MCF 10A (cell line): ENCODE measurements at regions not wholly inside any gene's neighbourhood (a gene's known extent, or its start where the extent isn't known, plus 50 kb on each side); places are given as distances from the start of the nearest gene placed in this dataset.

Experiments used
- BruUV-seq: library from RNA; stranded (reverse); fragments of 400-500 nt; replicated peaks from 2 replicates; lab custom pipeline; 2021; lab: Mats Ljungman, UMichigan
- CTCF ChIA-PET: fragments of 300-600 bp; sonication (Branson Sonifier 250); formaldehyde crosslinking; extraction: SDS; loops from one replicate; lab custom pipeline; 2021; ENCODE audit warnings: antibody characterized with exemption, inconsistent platforms; lab: Yijun Ruan, JAX
- POLR2A ChIA-PET: fragments of 300-600, 350-650 bp; sonication (Branson Sonifier 250); formaldehyde crosslinking; extraction: SDS; loops from one replicate; lab custom pipeline; 2020; ENCODE audit warnings: antibody characterized with exemption, inconsistent platforms; lab: Yijun Ruan, JAX
- DNase-seq: peaks from one replicate; pipeline ENCODE4 v3.0.0-alpha.2; 2018; ENCODE audit not compliant: unreplicated experiment
- H3K27ac Mint-ChIP-seq: one replicate; pipeline ENCODE4 v1.8.0; 2022; ENCODE audit warnings: mild to moderate bottlenecking, low read depth, mixed read lengths; ENCODE audit not compliant: unreplicated experiment
- H3K27me3 Mint-ChIP-seq: one replicate; pipeline ENCODE4 v1.8.0; 2022; ENCODE audit warnings: mixed read lengths; ENCODE audit not compliant: insufficient read depth, unreplicated experiment
- H3K36me3 Mint-ChIP-seq: one replicate; pipeline ENCODE4 v1.8.0; 2022; ENCODE audit warnings: mild to moderate bottlenecking, moderate library complexity, mixed read lengths; ENCODE audit not compliant: insufficient read depth, unreplicated experiment
- H3K4me1 Mint-ChIP-seq: one replicate; pipeline ENCODE4 v1.8.0; 2022; ENCODE audit warnings: mixed read lengths; ENCODE audit not compliant: insufficient read depth, unreplicated experiment
- H3K4me3 Mint-ChIP-seq: one replicate; pipeline ENCODE4 v1.8.0; 2022; ENCODE audit warnings: mild to moderate bottlenecking, moderate library complexity, mixed read lengths; ENCODE audit not compliant: unreplicated experiment
- H3K9me3 Mint-ChIP-seq: one replicate; pipeline ENCODE4 v1.8.0; 2022; ENCODE audit warnings: mixed read lengths; ENCODE audit not compliant: unreplicated experiment
- intact Hi-C: fragments of 100-400 bp; cut with micrococcal nuclease; formaldehyde crosslinking; loops from 2 replicates; pipeline ENCODE4 v1.14.1; 2022
- TF ChIP-seq, protein P1 (sequence below): fragments of 200-600 bp; IDR thresholded peaks from one replicate; pipeline ENCODE4 v1.8.0; 2022; ENCODE audit warnings: antibody characterized with exemption, mild to moderate bottlenecking; ENCODE audit not compliant: unreplicated experiment

DNA sequence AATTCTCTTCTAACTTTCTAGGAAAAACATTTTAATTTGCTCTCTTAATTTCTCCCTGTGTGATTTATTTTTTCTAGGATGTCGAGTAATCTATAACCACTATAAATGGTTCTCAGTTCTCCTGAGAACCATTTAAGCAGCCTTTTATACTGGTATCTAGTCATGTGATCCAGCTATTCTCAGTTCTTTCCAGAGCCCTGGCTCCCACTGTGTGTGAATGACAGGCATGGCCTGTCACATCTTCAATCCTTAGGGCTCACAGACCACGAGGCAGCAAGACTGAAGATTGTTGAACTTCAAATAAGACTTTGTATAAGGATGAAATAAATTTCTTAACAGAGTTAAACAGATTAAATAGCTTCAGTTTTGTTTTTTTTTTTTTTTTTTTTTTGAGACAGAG, 219.4 kb downstream of the HNMT start:
- no peak for DNase-seq
- Mint-ChIP-seq H3K4me3 (no peak overlapping the region), H3K4me1 (no peaks in the 10 kb centered on the region), H3K9me3 (no peaks in the 10 kb centered on the region), H3K36me3 (no peaks in the 10 kb centered on the region), H3K27me3 (no peaks in the 10 kb centered on the region), H3K27ac (no peak overlapping the region)
- BruUV-seq: no TSS peak
- TF ChIP-seq, protein P1, sequence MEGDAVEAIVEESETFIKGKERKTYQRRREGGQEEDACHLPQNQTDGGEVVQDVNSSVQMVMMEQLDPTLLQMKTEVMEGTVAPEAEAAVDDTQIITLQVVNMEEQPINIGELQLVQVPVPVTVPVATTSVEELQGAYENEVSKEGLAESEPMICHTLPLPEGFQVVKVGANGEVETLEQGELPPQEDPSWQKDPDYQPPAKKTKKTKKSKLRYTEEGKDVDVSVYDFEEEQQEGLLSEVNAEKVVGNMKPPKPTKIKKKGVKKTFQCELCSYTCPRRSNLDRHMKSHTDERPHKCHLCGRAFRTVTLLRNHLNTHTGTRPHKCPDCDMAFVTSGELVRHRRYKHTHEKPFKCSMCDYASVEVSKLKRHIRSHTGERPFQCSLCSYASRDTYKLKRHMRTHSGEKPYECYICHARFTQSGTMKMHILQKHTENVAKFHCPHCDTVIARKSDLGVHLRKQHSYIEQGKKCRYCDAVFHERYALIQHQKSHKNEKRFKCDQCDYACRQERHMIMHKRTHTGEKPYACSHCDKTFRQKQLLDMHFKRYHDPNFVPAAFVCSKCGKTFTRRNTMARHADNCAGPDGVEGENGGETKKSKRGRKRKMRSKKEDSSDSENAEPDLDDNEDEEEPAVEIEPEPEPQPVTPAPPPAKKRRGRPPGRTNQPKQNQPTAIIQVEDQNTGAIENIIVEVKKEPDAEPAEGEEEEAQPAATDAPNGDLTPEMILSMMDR: no peak
- POLR2A ChIA-PET: no interaction called here
- CTCF ChIA-PET: interaction anchor here (1.3 kb wide), 2 partner anchors 9 to 190 kb away, joined by 3 read pairs; no protein-coding TSS in a partner anchor
- intact Hi-C loops: no loop called here

- DNase-seq: no peak
- no peaks in the 10 kb centered on the region for H3K27me3 Mint-ChIP-seq
- H3K4me3 Mint-ChIP-seq: no peak overlapping the region
- no TSS peak for BruUV-seq
- ChIA-PET POLR2A (no interaction called here), CTCF (no interaction called here)
- H3K9me3 Mint-ChIP-seq: no peaks in the 10 kb centered on the region
- no peaks in the 10 kb centered on the region for H3K4me1 Mint-ChIP-seq
- intact Hi-C loops: no loop called here
- H3K27ac Mint-ChIP-seq: no peak overlapping the region
- TF ChIP-seq, protein P1: no peak
- no peaks in the 10 kb centered on the region for H3K36me3 Mint-ChIP-seq
Measured at GRCh38 chr2:138184428-138184827, 220.2 kb downstream of the HNMT start.

DNA sequence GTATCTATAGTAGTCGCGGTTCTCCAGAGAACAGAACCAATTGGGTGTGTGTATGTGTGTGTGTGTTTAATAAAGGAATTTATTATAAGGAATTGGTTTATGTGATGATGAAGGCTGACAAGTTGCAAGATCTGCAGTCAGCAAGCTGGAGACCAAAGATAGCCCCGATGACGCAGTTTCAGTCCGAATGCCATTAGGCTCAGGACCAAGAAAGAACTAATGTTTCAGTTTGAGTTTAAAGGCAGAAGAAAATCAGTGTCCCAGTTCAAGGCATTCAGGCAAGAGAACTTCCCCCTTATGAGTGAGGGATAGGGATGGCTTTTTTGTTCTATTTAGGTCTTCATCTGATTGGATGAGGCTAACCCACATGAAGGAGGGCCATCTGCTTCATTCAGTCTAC, 221.6 kb downstream of the HNMT start:
- H3K27me3 Mint-ChIP-seq: no peaks in the 10 kb centered on the region
- intact Hi-C loops: no loop called here
- BruUV-seq: no TSS peak
- no peaks in the 10 kb centered on the region for H3K9me3 Mint-ChIP-seq
- ChIA-PET CTCF (interaction anchor here (0.6 kb wide), 1 partner anchor 21 kb away, joined by 3 read pairs; no protein-coding TSS in a partner anchor), POLR2A (no interaction called here)
- no peak overlapping the region for H3K4me3 Mint-ChIP-seq
- no peak for DNase-seq
- TF ChIP-seq, protein P1: no peak
- no peak overlapping the region for H3K27ac Mint-ChIP-seq
- H3K4me1 Mint-ChIP-seq: no peaks in the 10 kb centered on the region
- no peaks in the 10 kb centered on the region for H3K36me3 Mint-ChIP-seq

DNA sequence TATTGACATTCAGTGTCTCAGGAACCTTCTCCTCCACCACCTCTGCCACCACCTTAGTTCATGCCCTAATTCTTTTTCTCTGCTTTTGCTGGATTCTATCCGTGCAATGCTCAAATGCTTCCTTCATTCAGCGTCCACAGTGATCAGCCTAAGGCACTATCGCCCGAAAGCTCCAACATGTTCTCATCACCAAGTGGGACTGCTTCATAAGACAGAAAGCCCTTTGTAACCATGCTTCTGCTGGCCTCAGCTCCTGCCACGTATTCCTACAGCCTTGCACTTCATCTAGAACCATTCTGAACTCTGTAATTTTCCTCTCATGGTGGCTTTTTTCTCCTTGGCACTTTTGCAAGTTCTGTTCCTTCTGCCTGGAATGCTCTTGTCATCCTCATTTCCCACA, 222.9 kb downstream of the HNMT start:
- TF ChIP-seq, protein P1: no peak
- intact Hi-C loops: no loop called here
- no peaks in the 10 kb centered on the region for H3K9me3 Mint-ChIP-seq
- H3K27me3 Mint-ChIP-seq: no peaks in the 10 kb centered on the region
- ChIA-PET CTCF (no interaction called here), POLR2A (no interaction called here)
- no peak overlapping the region for H3K27ac Mint-ChIP-seq
- H3K4me1 Mint-ChIP-seq: no peaks in the 10 kb centered on the region
- no TSS peak for BruUV-seq
- H3K36me3 Mint-ChIP-seq: no peaks in the 10 kb centered on the region
- DNase-seq: no peak
- no peak overlapping the region for H3K4me3 Mint-ChIP-seq
